ENCODE measurements at regions not wholly inside any gene's neighbourhood (a gene's known extent, or its start where the extent isn't known, plus 50 kb on each side); places are given as distances from the start of the nearest gene placed in this dataset.

DNA sequence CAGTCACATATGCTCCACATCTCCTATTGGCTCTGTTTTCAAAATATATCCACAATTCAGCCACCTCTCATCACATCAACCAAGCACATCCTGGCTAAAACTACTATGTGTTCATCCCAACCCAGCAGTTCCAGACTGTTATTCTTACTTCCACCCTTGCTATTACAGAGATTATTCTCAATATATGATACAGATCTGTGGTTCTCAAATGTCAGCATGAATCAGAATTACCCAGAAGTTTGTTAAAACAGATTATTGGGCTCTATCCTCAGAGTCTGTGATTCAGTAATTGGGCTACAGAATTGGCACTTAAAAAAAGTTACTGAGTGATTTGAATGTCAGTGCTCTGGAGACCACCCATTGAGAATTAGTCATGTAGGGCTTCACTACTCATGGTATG is 78.8 kb upstream of the IZUMO3 start:
- TF ChIP-seq, protein P1, sequence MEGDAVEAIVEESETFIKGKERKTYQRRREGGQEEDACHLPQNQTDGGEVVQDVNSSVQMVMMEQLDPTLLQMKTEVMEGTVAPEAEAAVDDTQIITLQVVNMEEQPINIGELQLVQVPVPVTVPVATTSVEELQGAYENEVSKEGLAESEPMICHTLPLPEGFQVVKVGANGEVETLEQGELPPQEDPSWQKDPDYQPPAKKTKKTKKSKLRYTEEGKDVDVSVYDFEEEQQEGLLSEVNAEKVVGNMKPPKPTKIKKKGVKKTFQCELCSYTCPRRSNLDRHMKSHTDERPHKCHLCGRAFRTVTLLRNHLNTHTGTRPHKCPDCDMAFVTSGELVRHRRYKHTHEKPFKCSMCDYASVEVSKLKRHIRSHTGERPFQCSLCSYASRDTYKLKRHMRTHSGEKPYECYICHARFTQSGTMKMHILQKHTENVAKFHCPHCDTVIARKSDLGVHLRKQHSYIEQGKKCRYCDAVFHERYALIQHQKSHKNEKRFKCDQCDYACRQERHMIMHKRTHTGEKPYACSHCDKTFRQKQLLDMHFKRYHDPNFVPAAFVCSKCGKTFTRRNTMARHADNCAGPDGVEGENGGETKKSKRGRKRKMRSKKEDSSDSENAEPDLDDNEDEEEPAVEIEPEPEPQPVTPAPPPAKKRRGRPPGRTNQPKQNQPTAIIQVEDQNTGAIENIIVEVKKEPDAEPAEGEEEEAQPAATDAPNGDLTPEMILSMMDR (IDR thresholded peaks at IDR 0.05; ENCODE audit: low read depth, low read length), result no peak
- TF ChIP-seq EZH2phosphoT487 (IDR thresholded peaks at IDR 0.05; ENCODE audit: low read depth), result no peak
- Histone ChIP-seq H3K9ac (ENCODE audit: low read length) (no peak overlapping the region), H3K36me3 (replicated peaks; ENCODE audit: low read depth, low read length) (no peaks in the 10 kb centered on the region), H3K27me3 (ENCODE audit: low read depth, low read length) (no peaks in the 10 kb centered on the region), H3K27ac (ENCODE audit: low read length) (no peak overlapping the region), H3K79me2 (ENCODE audit: low read length) (no peaks in the 10 kb centered on the region), H2AFZ (ENCODE audit: low read depth, low read length) (no peak overlapping the region), H3K9me3 (ENCODE audit: insufficient read depth, low read length) (no peaks in the 10 kb centered on the region), H4K20me1 (ENCODE audit: insufficient read depth, low read length) (no peaks in the 10 kb centered on the region), H3K4me1 (ENCODE audit: low read length) (no peaks in the 10 kb centered on the region), H3K4me2 (ENCODE audit: low read length) (no peak overlapping the region), H3K4me3 (ENCODE audit: low read length) (no peak overlapping the region)

DNA sequence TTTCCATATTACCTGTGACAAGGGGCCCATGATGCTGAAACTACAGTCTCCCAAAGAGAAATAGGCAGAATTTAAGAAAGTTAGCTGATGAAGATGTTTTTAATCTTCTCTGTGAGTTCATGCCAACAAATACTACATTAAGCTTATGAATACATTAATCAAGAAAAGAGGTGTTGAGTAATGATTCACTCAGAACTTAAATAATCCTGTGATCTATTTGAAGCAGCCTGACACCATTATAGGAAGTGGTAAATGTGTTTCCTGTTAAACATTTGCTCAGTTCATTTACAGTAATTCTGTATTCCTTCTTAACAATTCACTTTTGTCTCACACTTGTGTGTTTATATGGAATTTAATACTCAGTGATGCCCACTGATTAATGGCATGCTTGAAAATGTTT is 75.0 kb upstream of the IZUMO3 start:
- Histone ChIP-seq H3K27me3 (ENCODE audit: low read depth, low read length) (no peaks in the 10 kb centered on the region), H2AFZ (ENCODE audit: low read depth, low read length) (no peak overlapping the region), H3K9ac (ENCODE audit: low read length) (no peak overlapping the region), H3K27ac (ENCODE audit: low read length) (no peak overlapping the region), H3K4me2 (ENCODE audit: low read length) (no peak overlapping the region), H4K20me1 (ENCODE audit: insufficient read depth, low read length) (no peaks in the 10 kb centered on the region), H3K4me3 (ENCODE audit: low read length) (no peak overlapping the region), H3K9me3 (ENCODE audit: insufficient read depth, low read length) (no peaks in the 10 kb centered on the region), H3K36me3 (replicated peaks; ENCODE audit: low read depth, low read length) (no peaks in the 10 kb centered on the region), H3K4me1 (ENCODE audit: low read length) (no peaks in the 10 kb centered on the region), H3K79me2 (ENCODE audit: low read length) (no peaks in the 10 kb centered on the region)
- no peak for TF ChIP-seq EZH2phosphoT487 (IDR thresholded peaks at IDR 0.05; ENCODE audit: low read depth)
- TF ChIP-seq, protein P1 (IDR thresholded peaks at IDR 0.05; ENCODE audit: low read depth, low read length), result no peak

DNA sequence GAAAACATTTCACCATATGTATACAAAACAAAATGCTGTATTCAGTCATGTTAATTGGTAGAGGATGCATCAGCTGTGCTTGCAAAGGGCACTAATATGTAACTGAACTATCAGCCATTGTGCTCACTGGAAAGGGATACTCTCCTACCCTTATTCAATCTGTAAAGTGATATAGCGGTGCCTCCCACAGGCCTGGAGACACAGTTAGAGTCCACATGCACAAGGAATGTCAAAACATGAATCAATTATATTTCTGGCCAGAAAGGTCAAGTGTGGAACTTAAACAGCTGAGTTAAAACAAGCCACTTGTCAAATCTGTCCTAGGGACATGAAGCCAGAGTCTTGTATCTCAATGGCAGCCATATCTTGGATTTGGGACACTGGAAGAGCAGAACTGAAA is 71.2 kb upstream of the IZUMO3 start:
- Histone ChIP-seq H2AFZ (ENCODE audit: low read depth, low read length) (no peak overlapping the region), H4K20me1 (ENCODE audit: insufficient read depth, low read length) (no peaks in the 10 kb centered on the region), H3K27me3 (ENCODE audit: low read depth, low read length) (no peaks in the 10 kb centered on the region), H3K4me2 (ENCODE audit: low read length) (no peak overlapping the region), H3K4me1 (ENCODE audit: low read length) (no peaks in the 10 kb centered on the region), H3K27ac (ENCODE audit: low read length) (no peak overlapping the region), H3K9ac (ENCODE audit: low read length) (no peak overlapping the region), H3K4me3 (ENCODE audit: low read length) (no peak overlapping the region), H3K36me3 (replicated peaks; ENCODE audit: low read depth, low read length) (no peaks in the 10 kb centered on the region), H3K79me2 (ENCODE audit: low read length) (no peaks in the 10 kb centered on the region), H3K9me3 (ENCODE audit: insufficient read depth, low read length) (no peaks in the 10 kb centered on the region)
- TF ChIP-seq, protein P1 (IDR thresholded peaks at IDR 0.05; ENCODE audit: low read depth, low read length), result no peak
- TF ChIP-seq EZH2phosphoT487 (IDR thresholded peaks at IDR 0.05; ENCODE audit: low read depth), result no peak

DNA sequence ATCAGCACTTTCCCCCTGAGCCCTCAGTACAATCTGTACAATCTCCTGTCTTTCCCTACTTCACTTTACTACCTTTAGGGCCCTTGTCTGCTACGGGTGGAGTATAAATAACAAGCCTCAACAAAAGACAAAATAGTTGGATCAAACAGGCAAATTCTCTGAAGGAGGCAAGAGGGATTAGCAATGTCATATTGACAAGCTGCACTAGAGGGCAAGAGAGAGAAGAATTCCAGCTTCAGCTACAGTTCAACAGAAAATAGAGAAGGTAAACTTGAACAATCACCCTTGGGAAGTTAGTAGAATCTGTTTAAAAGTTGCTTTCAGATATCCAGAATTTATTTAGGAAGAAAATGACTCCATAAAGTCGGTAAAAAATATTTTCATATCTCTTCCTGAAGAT is 68.4 kb upstream of the IZUMO3 start:
- Histone ChIP-seq H3K4me1 (ENCODE audit: low read length) (no peaks in the 10 kb centered on the region), H3K36me3 (replicated peaks; ENCODE audit: low read depth, low read length) (no peaks in the 10 kb centered on the region)

More for the DNA sequence above, 68.4 kb upstream of the IZUMO3 start:
- H3K4me3 ChIP-seq (ENCODE audit: low read length), result no peak overlapping the region
- no peaks in the 10 kb centered on the region for H3K27me3 ChIP-seq (ENCODE audit: low read depth, low read length)
- no peak overlapping the region for H3K4me2 ChIP-seq (ENCODE audit: low read length)
- H3K9me3 ChIP-seq (ENCODE audit: insufficient read depth, low read length), result no peaks in the 10 kb centered on the region
- no peaks in the 10 kb centered on the region for H3K79me2 ChIP-seq (ENCODE audit: low read length)
- no peak overlapping the region for H2AFZ ChIP-seq (ENCODE audit: low read depth, low read length)
- H4K20me1 ChIP-seq (ENCODE audit: insufficient read depth, low read length), result no peaks in the 10 kb centered on the region
- H3K27ac ChIP-seq (ENCODE audit: low read length), result no peak overlapping the region
- no peak overlapping the region for H3K9ac ChIP-seq (ENCODE audit: low read length)
- no peak for TF ChIP-seq EZH2phosphoT487 (IDR thresholded peaks at IDR 0.05; ENCODE audit: low read depth)
- TF ChIP-seq, protein P1 (IDR thresholded peaks at IDR 0.05; ENCODE audit: low read depth, low read length), result peak; percentile 19

All from OCI-LY3 (cell line).